NT2/D1 (cell line): ENCODE measurements at regions not wholly inside any gene's neighbourhood (a gene's known extent, or its start where the extent isn't known, plus 50 kb on each side); places are given as distances from the start of the nearest gene placed in this dataset.

ENCODE experiments used
- YY1 ChIP-seq: IDR thresholded peaks from 2 replicates; pipeline ENCODE4 v1.6.1; 2011; ENCODE audit not compliant: insufficient read length, insufficient read depth
- ZNF274 ChIP-seq: IDR thresholded peaks from 2 replicates; pipeline ENCODE4 v1.6.1; 2011; ENCODE audit warnings: mild to moderate bottlenecking, low read depth, low read length

DNA sequence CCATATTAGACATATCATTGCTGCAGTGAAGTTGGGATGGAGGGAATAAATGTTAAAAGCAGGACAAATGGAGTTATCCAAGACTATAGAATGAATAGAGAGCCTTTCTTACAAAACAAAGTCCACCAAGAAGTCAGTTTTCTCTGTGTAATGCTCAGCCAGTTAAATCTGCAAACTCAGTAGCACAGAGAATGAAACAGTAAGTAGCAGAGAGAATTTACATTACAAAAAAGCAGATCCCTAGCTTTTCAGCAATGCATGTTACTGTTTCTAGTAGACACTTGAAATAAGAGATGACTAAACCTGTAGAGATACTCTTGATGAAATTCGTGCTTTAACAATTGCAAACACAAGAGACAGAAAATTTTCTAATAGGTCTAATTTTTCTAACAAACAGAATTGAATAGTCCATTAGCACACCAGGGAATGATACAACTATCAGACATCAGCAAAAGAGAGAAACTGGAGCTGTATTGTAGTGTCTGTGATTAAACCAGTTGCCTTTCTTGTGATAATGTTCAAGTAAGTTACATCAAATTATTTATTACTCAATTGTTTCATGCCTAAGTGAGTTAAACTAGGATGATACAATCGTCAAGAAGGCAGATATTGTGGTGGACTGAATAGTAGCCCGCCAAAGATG, 322.2 kb upstream of the DDX18 start:
- no peak for TF ChIP-seq ZNF274
- no peak for TF ChIP-seq YY1
